ENCODE measurements at regions not wholly inside any gene's neighbourhood (a gene's known extent, or its start where the extent isn't known, plus 50 kb on each side); places are given as distances from the start of the nearest gene placed in this dataset.

DNA sequence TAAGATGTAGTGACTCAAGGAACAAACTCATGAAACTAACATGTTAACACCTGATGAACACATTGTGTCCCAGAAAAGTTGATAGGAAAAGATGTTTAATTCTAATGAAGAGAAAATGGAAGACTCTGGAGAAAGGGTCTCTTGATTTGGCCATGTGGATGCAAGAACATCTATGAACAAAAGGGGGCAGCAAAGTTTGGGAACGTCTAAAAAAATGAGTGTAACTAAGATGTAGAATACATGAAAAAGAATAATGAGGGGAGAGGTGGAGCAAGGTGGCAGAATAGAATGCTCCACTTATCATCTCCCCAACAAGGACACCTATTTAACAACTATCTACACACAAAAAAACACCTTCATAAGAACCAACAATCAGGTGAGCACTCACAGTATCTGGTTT lies 805.1 kb downstream of the TNS3 start:
- TF ChIP-seq, protein P1, sequence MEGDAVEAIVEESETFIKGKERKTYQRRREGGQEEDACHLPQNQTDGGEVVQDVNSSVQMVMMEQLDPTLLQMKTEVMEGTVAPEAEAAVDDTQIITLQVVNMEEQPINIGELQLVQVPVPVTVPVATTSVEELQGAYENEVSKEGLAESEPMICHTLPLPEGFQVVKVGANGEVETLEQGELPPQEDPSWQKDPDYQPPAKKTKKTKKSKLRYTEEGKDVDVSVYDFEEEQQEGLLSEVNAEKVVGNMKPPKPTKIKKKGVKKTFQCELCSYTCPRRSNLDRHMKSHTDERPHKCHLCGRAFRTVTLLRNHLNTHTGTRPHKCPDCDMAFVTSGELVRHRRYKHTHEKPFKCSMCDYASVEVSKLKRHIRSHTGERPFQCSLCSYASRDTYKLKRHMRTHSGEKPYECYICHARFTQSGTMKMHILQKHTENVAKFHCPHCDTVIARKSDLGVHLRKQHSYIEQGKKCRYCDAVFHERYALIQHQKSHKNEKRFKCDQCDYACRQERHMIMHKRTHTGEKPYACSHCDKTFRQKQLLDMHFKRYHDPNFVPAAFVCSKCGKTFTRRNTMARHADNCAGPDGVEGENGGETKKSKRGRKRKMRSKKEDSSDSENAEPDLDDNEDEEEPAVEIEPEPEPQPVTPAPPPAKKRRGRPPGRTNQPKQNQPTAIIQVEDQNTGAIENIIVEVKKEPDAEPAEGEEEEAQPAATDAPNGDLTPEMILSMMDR (IDR thresholded peaks at IDR 0.05): no peak
- no peak for TF ChIP-seq POLR2A (IDR thresholded peaks at IDR 0.05)
